ENCODE measurements at regions not wholly inside any gene's neighbourhood (a gene's known extent, or its start where the extent isn't known, plus 50 kb on each side); places are given as distances from the start of the nearest gene placed in this dataset.

DNA sequence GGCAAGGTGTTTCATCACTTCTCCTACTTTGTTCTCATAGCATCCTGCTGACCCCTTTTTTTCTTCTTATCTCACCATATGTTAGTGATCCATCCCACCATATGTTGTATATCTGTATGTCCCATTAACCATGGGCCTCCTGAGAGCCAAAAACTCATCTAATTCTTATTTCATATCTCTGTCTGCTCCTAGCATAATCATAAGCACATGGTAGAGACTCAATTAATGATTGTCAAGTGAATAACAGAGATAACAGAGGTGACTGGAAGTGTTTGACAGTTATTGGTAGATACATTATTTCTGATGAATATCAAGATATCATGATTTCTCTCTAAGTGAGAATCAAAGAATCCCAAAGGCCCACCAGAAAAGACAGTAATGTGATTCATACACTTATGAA is 138.1 kb upstream of the MPPED2 start:
- H3K36me3 Mint-ChIP-seq (ENCODE audit: low read depth): no peaks in the 10 kb centered on the region
- H3K9me3 Mint-ChIP-seq: no peaks in the 10 kb centered on the region
- H3K4me3 Mint-ChIP-seq: no peak overlapping the region
- H3K4me1 Mint-ChIP-seq: no peaks in the 10 kb centered on the region
- H3K27ac Mint-ChIP-seq: no peak overlapping the region
- POLR2A ChIA-PET: no interaction called here
- DNase-seq: no peak
- CTCF ChIA-PET: no interaction called here
- H3K27me3 Mint-ChIP-seq: no peaks in the 10 kb centered on the region

DNA sequence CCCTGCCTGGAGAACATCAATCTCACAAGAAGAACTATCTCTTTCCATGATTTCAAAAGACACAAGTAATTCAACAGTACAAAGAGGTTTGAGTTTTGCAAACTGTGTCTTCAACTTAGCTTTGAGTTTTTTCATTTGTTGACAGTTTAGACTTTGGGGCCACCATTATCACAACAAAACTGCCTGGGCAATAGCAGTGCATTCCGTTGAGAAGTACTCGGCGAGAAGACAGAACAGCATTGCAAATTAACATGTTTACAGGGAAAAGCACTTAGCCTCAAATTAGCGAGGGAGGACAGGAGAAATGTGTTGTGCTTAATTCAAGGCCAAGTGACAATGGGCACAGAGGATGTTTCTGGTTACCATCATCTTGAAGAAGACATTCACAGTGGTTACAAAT is 133.2 kb upstream of the MPPED2 start:
- POLR2A ChIA-PET: no interaction called here
- DNase-seq: no peak
- H3K4me1 Mint-ChIP-seq: no peaks in the 10 kb centered on the region
- CTCF ChIA-PET: no interaction called here
- no peak overlapping the region for H3K27ac Mint-ChIP-seq
- no peaks in the 10 kb centered on the region for H3K27me3 Mint-ChIP-seq
- no peaks in the 10 kb centered on the region for H3K9me3 Mint-ChIP-seq
- H3K4me3 Mint-ChIP-seq: no peak overlapping the region
- H3K36me3 Mint-ChIP-seq (ENCODE audit: low read depth): no peaks in the 10 kb centered on the region

DNA sequence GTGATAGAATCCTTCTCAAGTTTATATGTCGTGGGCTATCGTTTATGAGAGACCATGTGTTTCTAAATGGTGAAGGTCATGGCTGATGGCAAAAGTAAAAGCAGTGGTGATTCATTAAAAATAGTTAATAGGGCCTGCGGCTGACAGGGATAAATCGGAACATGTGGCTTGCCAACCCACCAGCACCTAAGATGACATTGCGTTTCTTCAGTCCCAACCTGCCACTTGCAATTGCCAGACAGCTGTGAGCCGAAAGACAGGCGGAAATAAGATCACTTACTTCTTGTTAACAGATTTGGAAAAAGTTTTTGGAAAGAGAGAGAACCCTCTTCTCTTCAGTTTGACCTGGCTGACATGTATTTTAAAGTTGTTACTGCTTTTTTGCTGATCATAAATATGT is 131.5 kb upstream of the MPPED2 start:
- POLR2A ChIA-PET: no interaction called here
- H3K36me3 Mint-ChIP-seq (ENCODE audit: low read depth): no peaks in the 10 kb centered on the region
- H3K9me3 Mint-ChIP-seq: peaks cover 2% of the 10 kb centered on the region
- no peaks in the 10 kb centered on the region for H3K4me1 Mint-ChIP-seq
- H3K27me3 Mint-ChIP-seq: no peaks in the 10 kb centered on the region
- DNase-seq: no peak
- no peak overlapping the region for H3K27ac Mint-ChIP-seq
- H3K4me3 Mint-ChIP-seq: no peak overlapping the region
- CTCF ChIA-PET: no interaction called here

DNA sequence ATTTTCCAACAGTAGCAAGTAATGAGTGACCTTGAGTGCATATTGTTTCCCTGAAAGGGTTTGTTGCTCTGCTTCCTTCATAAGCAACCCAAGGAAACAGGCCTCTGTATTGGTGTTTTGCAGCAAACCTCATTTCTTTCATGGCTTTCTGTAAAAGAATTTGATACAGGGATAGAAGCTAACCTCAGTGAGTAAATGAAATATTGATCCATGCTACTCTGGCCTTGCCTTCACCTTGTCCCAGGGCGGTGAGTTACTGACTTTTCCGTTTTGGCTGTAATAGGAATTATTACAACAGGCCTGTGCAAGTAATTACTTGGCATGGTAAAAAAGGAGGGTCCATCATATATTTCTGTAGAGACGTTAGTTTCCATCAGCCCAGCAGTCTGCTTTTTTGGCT is 130.9 kb upstream of the MPPED2 start:
- H3K4me1 Mint-ChIP-seq: no peaks in the 10 kb centered on the region
- peaks cover 2% of the 10 kb centered on the region for H3K9me3 Mint-ChIP-seq
- POLR2A ChIA-PET: no interaction called here
- H3K36me3 Mint-ChIP-seq (ENCODE audit: low read depth): no peaks in the 10 kb centered on the region
- no peaks in the 10 kb centered on the region for H3K27me3 Mint-ChIP-seq
- no peak for DNase-seq
- H3K4me3 Mint-ChIP-seq: no peak overlapping the region
- CTCF ChIA-PET: no interaction called here
- H3K27ac Mint-ChIP-seq: no peak overlapping the region

DNA sequence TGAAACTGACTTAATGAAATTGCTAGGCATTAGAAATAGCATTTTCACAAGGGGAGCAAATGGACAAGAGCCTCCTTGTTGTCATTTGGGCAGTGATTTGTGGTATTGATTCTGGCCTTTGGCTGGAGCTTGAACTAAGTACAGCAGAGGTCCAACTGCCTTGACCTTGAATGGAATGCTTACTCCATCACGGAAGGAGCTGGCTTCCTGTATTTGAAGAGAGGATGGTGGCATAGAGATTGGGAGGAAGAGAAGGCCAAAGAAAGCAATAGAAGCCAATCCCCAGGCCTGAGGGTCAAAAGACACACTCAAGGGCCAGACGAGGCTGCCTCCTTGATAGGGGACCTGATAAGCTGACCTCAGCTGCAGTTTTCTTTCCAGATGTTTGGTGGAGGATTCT is 126.6 kb upstream of the MPPED2 start:
- H3K9me3 Mint-ChIP-seq: peaks cover 2% of the 10 kb centered on the region
- ChIA-PET CTCF (no interaction called here), POLR2A (no interaction called here)
- no peaks in the 10 kb centered on the region for H3K4me1 Mint-ChIP-seq
- H3K27ac Mint-ChIP-seq: no peak overlapping the region
- no peak overlapping the region for H3K4me3 Mint-ChIP-seq
- no peak for DNase-seq
- H3K27me3 Mint-ChIP-seq: no peaks in the 10 kb centered on the region
- no peaks in the 10 kb centered on the region for H3K36me3 Mint-ChIP-seq (ENCODE audit: low read depth)

DNA sequence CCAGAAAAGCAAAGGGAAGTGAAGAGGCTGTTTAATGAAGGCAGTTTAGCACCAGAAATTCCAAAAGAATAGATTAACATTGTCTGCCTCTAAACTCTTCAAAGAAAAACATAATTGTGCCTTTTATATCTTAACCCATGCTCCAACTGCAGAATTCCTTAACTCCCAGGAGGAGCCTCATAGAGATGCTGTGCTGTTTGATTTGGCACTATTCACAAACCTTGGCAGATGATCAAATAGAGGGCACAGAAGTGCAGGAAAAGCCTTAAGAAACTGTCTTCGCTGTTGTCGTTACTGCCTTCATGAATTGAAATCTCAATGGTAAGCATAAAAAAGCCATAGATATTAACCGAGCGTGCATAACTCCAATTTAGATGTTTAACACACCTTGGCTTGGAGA is 124.1 kb upstream of the MPPED2 start:
- Mint-ChIP-seq H3K9me3 (peaks cover 2% of the 10 kb centered on the region), H3K27me3 (no peaks in the 10 kb centered on the region), H3K4me1 (no peaks in the 10 kb centered on the region), H3K36me3 (ENCODE audit: low read depth) (no peaks in the 10 kb centered on the region), H3K27ac (no peak overlapping the region), H3K4me3 (no peak overlapping the region)
- POLR2A ChIA-PET: no interaction called here
- CTCF ChIA-PET: no interaction called here
- DNase-seq: no peak

DNA sequence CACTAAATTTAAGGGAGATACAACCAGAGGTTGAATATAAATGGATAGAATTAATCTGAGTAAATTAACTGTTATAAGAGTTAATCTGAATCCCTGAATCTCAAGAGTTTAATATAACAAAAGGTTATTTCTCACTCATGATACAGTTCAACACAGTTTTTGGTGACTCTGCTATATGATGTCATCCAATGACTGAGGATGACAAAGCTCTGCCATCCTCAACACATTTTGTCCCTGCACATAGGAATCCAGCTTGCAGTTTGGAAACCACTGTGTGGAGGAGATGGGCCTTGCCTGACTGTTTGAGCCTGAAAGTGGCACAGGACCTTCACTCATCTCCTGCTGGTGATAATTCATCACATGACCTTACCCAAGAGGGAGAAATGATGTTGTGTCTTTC is 121.0 kb upstream of the MPPED2 start:
- Mint-ChIP-seq H3K36me3 (ENCODE audit: low read depth) (no peaks in the 10 kb centered on the region), H3K27me3 (no peaks in the 10 kb centered on the region), H3K27ac (no peak overlapping the region), H3K4me3 (no peak overlapping the region), H3K9me3 (no peaks in the 10 kb centered on the region), H3K4me1 (no peaks in the 10 kb centered on the region)
- CTCF ChIA-PET: no interaction called here
- DNase-seq: no peak
- POLR2A ChIA-PET: no interaction called here

DNA sequence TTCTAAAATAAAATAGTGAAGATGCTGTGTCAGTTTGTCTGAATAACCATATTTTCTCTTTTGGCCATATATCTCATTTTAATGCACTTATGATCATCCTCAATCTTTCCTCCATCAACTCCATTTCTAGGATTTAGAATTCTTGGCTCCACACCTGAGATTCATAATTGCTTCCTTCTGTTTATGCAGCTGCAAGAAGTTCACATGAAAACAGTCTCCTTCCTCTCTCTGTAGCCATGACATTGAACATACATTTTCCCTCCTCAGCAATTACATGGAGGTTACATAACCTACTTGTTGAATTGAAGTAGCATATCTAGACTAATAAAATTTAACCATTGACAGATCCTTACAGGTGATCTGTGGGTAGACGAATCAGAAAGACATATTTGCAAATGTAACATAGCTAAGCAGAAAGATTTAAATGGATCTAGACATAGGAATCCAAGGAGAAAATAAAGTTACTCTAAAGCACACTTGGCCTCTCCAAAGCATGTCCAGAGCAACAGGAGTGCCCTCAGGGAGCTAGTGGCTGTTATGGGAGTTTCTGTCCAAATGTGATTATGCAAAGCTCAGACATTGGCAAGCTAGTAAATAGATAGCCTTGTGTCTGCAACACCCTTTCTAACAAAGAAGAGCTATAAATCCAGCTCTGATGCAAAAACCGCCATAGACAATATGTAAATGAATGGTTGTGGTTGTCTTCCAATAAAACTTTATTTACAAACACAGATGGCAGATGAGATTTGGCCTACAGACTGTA is 119.9 kb upstream of the MPPED2 start:
- no peaks in the 10 kb centered on the region for H3K9me3 Mint-ChIP-seq
- DNase-seq: no peak
- H3K4me1 Mint-ChIP-seq: no peaks in the 10 kb centered on the region
- no peaks in the 10 kb centered on the region for H3K27me3 Mint-ChIP-seq
- ChIA-PET POLR2A (interaction anchor here (0.6 kb wide), 1 partner anchor 543 kb away, joined by 3 read pairs; no protein-coding TSS in a partner anchor), CTCF (no interaction called here)
- H3K27ac Mint-ChIP-seq: no peak overlapping the region
- no peak overlapping the region for H3K4me3 Mint-ChIP-seq
- H3K36me3 Mint-ChIP-seq (ENCODE audit: low read depth): no peaks in the 10 kb centered on the region

DNA sequence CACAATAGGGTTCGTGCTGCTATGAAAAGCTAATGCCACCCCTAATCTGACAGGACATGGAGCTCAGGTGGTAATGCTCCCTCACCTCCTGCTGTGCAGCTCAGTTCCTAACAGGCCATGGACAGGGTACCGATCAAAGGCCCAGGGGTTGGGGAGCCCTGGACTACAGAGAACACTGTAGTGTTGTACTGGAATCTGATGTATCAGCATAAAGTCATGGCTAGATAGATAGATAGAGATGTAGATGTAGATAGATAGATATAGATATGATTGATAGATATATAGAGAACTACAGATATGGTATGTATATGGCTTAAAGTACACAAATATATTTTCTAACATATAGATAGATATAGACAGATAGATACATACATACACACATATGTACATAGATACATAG is 112.3 kb upstream of the MPPED2 start:
- ChIA-PET CTCF (no interaction called here), POLR2A (no interaction called here)
- Mint-ChIP-seq H3K4me3 (no peak overlapping the region), H3K27ac (no peak overlapping the region), H3K36me3 (ENCODE audit: low read depth) (no peaks in the 10 kb centered on the region), H3K27me3 (no peaks in the 10 kb centered on the region), H3K4me1 (no peaks in the 10 kb centered on the region), H3K9me3 (no peaks in the 10 kb centered on the region)
- DNase-seq: no peak

DNA sequence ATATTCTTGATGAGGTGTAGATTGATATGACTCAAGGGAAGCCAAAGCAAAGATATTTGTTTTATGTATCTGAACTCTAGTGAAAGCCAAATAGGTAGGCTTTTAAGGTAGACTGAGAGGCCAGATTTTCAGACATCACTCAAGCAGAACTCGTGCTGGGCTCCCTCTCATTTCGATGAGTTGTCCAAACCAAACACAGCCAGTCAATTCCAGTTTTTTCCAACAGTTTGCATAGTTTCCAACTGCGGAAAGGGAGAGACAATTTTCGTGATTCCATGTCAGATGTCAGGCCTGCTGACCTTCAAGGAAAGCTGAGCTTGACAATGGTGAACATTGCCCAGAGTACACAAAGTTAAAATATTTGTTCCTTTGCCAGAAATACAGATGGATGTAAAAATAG is 110.9 kb upstream of the MPPED2 start:
- H3K36me3 Mint-ChIP-seq (ENCODE audit: low read depth): no peaks in the 10 kb centered on the region
- H3K4me1 Mint-ChIP-seq: no peaks in the 10 kb centered on the region
- DNase-seq: no peak
- peaks cover 3% of the 10 kb centered on the region for H3K9me3 Mint-ChIP-seq
- ChIA-PET POLR2A (no interaction called here), CTCF (no interaction called here)
- no peaks in the 10 kb centered on the region for H3K27me3 Mint-ChIP-seq
- no peak overlapping the region for H3K4me3 Mint-ChIP-seq
- no peak overlapping the region for H3K27ac Mint-ChIP-seq

DNA sequence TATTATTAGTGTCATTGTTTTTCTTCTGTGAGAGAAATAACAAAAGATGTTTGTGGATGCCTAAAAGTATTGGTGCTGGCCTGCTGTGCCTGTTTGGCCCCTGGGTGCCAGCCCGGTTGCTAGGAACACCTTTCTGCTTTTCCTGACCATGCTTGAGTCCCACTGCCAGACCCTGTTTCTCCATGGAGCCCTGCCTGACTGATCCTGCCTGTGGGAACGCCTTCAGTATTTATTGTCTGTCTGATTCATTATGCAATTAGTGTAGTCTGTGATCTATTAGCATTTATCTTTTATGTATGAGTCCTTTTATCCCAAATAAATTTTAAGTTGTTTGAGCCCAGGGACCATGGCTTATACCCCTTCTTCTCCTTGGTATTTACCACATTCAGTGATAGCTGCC is 98.6 kb upstream of the MPPED2 start:
- Mint-ChIP-seq H3K27me3 (no peaks in the 10 kb centered on the region), H3K9me3 (peaks cover 3% of the 10 kb centered on the region), H3K36me3 (ENCODE audit: low read depth) (no peaks in the 10 kb centered on the region), H3K27ac (no peak overlapping the region), H3K4me3 (no peak overlapping the region), H3K4me1 (no peaks in the 10 kb centered on the region)
- ChIA-PET POLR2A (no interaction called here), CTCF (no interaction called here)
- DNase-seq: no peak

DNA sequence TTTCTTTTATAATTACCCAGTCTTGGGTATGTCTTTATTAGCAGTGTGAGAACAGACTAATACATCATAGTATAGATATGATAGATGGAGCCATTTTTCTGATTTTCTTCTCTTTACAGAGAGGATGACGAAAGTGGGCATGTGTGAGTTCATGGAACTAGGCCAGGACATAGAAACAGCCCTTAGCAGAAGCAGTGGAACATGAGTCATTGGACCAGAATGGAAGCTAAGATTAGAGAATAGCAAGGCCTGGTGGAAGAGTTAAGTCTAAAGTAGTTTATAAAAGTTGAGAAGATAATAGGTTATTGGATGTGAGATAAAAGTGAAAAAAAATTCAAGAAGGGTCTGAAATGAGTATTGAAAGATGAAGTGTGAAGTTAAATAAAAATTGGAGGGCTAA is 97.0 kb upstream of the MPPED2 start:
- DNase-seq: no peak
- Mint-ChIP-seq H3K4me3 (no peak overlapping the region), H3K27me3 (no peaks in the 10 kb centered on the region), H3K4me1 (no peaks in the 10 kb centered on the region), H3K27ac (no peak overlapping the region), H3K36me3 (ENCODE audit: low read depth) (no peaks in the 10 kb centered on the region), H3K9me3 (peaks cover 3% of the 10 kb centered on the region)
- ChIA-PET CTCF (no interaction called here), POLR2A (no interaction called here)

DNA sequence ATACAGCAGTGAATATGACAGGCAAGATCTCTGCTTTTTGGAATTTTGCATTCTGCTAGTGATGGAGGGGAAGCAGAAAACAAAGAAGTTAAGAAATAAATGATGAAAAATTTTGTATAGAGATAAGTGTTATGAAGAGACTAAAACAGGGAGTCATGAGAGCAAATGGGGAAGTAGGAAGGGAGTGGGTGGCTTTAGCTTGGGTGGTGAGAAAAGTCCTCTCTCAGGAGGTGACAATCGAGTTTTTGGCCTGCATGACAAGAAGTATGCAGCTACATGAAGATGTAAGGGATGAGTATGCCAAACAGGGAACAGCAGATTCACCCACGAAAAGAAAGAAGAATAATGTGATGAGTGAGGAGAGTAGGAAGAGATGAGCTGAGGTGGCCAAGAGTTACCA is 80.7 kb upstream of the MPPED2 start:
- Mint-ChIP-seq H3K36me3 (ENCODE audit: low read depth) (no peaks in the 10 kb centered on the region), H3K27me3 (no peaks in the 10 kb centered on the region), H3K4me1 (no peaks in the 10 kb centered on the region), H3K4me3 (no peak overlapping the region), H3K27ac (no peak overlapping the region), H3K9me3 (no peaks in the 10 kb centered on the region)
- ChIA-PET CTCF (no interaction called here), POLR2A (no interaction called here)
- DNase-seq: no peak

DNA sequence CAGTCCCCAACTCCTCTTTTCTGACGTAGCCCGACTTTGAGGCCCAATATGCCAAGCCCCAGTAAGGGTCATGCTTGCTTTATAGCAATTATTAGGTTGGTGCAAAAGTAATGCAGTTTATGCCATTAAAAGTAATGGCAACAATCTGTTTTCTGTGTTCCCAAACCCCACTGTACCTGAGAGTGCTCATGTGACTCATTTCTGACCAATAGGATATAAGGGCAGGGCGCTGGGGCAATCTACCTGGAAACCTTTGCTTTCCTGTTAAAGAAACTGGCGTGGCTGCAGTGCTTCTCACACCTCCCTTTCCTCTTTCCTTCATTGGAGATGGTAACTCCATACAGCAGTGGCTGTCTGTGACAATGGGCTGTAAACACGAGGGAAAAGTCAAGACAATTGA is 78.9 kb upstream of the MPPED2 start:
- ChIA-PET CTCF (no interaction called here), POLR2A (no interaction called here)
- Mint-ChIP-seq H3K9me3 (no peaks in the 10 kb centered on the region), H3K4me1 (no peaks in the 10 kb centered on the region), H3K27me3 (no peaks in the 10 kb centered on the region), H3K4me3 (no peak overlapping the region), H3K27ac (no peak overlapping the region), H3K36me3 (ENCODE audit: low read depth) (no peaks in the 10 kb centered on the region)
- DNase-seq: no peak

DNA sequence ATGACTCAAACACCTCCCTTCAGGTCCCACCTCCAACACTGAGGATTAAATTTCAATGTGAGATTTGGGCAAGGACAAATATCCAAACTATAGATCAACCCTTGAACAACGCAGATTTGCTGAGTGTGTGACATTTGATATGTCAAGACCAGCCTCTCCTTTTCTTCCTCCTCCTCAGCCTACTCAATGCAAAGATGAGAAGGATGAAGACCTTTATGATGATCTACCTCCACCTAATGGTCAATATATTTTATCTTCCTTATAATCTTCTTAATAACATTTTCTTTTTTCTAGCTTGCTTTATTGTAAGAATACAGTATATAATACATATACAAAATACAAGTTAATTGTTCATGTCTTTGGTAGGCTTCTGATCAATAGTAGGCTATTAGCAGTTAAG is 67.5 kb upstream of the MPPED2 start:
- H3K9me3 Mint-ChIP-seq: peaks cover 3% of the 10 kb centered on the region
- H3K36me3 Mint-ChIP-seq (ENCODE audit: low read depth): no peaks in the 10 kb centered on the region
- H3K4me3 Mint-ChIP-seq: no peak overlapping the region
- H3K27me3 Mint-ChIP-seq: no peaks in the 10 kb centered on the region
- ChIA-PET POLR2A (no interaction called here), CTCF (no interaction called here)
- H3K4me1 Mint-ChIP-seq: no peaks in the 10 kb centered on the region
- no peak for DNase-seq
- no peak overlapping the region for H3K27ac Mint-ChIP-seq

All from activated CD4-positive, alpha-beta memory T cell treated with anti-CD3 and anti-CD28 coated beads, Interleukin-2, amount 10 ng/mL, durations not matched to agents 7 days and 5 days (primary cell).